HG02623 (cell line): ENCODE measurements at regions not wholly inside any gene's neighbourhood (a gene's known extent, or its start where the extent isn't known, plus 50 kb on each side); places are given as distances from the start of the nearest gene placed in this dataset.

Source experiments
- ATAC-seq: cut with Tn5 transposase; IDR thresholded peaks from one replicate; pipeline ENCODE4 v1.9.1; 2021; ENCODE audit warnings: moderate library complexity; ENCODE audit not compliant: unreplicated experiment

GRCh38 chr9:626596-626995 is 214.9 kb upstream of the DMRT1 start:
- ATAC-seq: peak; percentile 74

GRCh38 chr9:627336-627970 is 214.0 kb upstream of the DMRT1 start:
- no peak for ATAC-seq

GRCh38 chr9:629146-629545 is 212.4 kb upstream of the DMRT1 start:
- no peak for ATAC-seq

GRCh38 chr9:630817-631216 is 210.7 kb upstream of the DMRT1 start:
- no peak for ATAC-seq

DNA sequence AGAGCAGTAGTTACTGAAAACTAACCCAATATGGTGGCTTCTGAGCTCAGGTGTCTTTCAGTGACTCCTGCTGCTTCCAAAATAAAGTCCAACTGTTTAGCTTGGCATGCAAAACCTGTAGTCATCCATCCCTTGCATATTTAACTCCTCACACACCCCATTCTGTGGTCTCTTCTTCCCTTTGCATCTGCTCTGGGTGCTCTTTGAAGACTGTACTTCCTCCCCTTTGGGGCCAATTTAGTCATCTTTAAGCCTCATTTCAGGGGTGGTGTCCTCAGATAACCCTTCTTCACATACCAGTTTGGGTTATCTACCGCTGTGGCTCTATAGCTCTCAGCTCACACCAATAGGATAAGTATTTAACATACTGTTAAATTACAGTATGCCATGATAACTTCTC is 209.9 kb upstream of the DMRT1 start:
- ATAC-seq: no peak

GRCh38 chr9:633461-633860 is 208.0 kb upstream of the DMRT1 start:
- no peak for ATAC-seq

- no peak for ATAC-seq
Measured at GRCh38 chr9:636931-637591, 204.4 kb upstream of the DMRT1 start.

GRCh38 chr9:638152-638551 is 203.3 kb upstream of the DMRT1 start:
- no peak for ATAC-seq

GRCh38 chr9:642014-642413 is 199.5 kb upstream of the DMRT1 start:
- ATAC-seq: no peak

DNA sequence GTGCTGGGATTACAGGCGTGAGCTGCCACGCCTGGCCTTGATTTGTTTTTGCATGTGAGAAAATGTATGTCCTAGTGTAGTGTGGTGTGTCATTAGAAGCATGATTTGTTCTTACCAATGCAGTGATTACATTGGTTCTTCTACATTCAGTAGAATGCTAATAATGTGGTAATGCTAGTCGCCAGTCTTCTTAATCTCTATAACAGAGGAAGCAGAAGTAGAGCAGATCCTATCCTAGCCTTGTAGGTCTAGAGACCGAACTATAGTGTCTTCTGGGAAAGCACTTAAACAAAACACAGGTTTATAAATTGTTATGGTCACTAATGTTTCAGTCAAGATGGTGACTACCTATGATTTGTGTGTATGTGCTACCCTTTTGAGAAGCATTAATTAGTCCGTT is 197.5 kb upstream of the DMRT1 start:
- no peak for ATAC-seq

- no peak for ATAC-seq
Measured at GRCh38 chr9:647522-647921, 194.0 kb upstream of the DMRT1 start.

GRCh38 chr9:649128-650074 is 192.1 kb upstream of the DMRT1 start:
- no peak for ATAC-seq

DNA sequence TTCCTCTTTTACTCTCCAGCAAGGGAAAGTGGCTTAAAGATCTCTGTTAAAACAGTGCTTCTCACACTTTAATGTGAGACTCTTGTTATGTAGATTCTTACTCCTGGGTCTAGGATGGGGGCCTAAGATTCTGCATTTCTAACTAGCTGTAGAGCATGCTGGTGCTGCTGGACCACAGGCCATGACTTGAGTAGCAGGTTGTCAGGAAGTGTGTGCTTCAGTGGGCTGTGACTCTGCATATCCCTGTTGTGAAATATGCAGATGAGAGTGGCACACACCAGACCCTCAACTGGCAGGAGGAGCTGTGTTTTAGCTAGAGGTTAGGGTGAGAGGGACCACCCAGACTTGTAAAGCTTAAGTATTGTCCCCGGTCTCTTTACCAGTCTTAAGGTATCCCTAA is 191.1 kb upstream of the DMRT1 start:
- no peak for ATAC-seq

- ATAC-seq: no peak
Measured at GRCh38 chr9:651371-651770, 190.1 kb upstream of the DMRT1 start.

- no peak for ATAC-seq
Measured at GRCh38 chr9:652914-653313, 188.6 kb upstream of the DMRT1 start.

DNA sequence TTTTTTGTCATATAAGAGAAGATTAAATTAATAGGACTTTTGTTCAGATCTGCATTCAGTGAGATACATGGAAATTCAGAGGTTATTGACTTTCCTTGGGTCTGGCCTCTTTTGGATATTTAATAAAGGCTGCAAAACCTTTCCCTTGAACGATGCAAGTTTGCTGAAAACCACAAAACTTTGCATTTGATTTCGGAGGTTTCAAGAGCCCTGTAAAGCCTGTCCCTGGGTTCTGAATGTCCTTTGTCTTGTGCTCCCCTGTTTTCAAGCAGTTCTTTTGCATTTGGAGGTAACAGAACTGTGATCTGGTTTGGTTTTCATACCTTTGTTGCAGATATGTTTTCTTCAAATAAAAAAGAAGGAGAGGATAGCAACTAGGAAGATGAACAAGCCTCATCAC is 188.1 kb upstream of the DMRT1 start:
- no peak for ATAC-seq

GRCh38 chr9:653856-654387 is 187.6 kb upstream of the DMRT1 start:
- no peak for ATAC-seq

DNA sequence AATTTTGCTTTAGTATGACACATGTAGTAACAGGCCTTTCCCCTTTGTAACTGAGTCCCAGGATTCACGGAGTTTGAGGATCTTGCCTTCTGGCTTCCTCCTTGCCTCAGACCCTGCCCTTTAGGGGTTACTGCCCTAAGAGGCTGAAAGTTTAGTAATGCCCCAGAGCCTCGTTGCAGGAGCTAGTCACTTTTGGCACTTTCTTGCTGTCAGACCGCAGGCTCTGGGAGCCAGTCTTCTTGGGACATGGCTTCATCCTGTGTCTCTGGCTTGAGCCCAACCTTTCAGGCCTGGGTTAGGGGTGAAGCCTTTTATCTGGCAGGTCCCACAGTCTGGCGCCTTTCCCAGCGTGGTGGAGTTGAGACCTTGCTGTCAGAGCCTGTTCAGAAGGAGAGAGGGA is 185.6 kb upstream of the DMRT1 start:
- no peak for ATAC-seq

- no peak for ATAC-seq
Measured at GRCh38 chr9:656926-657568, 184.4 kb upstream of the DMRT1 start.

DNA sequence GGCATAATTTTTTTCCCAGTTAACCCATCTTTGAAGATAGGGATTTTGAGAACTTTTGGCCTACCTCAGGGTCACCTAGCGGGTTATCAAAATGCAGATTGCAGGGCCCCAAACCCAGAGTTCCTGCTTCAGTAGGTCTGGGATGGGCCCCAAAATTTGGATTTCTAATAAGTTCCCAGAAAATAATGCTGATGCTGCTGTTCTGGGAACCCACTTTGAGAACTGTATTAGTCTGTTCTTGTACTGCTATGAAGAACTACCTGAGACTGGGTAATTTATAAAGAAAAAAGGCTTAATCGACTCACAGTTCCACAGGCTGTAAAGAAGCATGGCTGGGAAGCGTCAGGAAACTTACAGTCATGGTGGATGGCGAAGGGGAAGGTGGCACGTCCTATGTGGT is 182.2 kb upstream of the DMRT1 start:
- ATAC-seq: no peak

- no peak for ATAC-seq
Measured at GRCh38 chr9:660227-660626, 181.3 kb upstream of the DMRT1 start.
